Neural progenitor cell (in vitro differentiated cells): ENCODE measurements at regions not wholly inside any gene's neighbourhood (a gene's known extent, or its start where the extent isn't known, plus 50 kb on each side); places are given as distances from the start of the nearest gene placed in this dataset.

Source experiments
- EZH2phosphoT487 ChIP-seq: fragments of 200-600 bp; sonication (generic); IDR thresholded peaks from 2 replicates; pipeline ENCODE4 v1.6.1; 2017; ENCODE audit warnings: antibody characterized with exemption
- TF ChIP-seq, protein P1 (sequence below): fragments of 200-600 bp; sonication (generic); IDR thresholded peaks from 2 replicates; pipeline ENCODE4 v1.5.1; 2017; ENCODE audit warnings: antibody characterized with exemption, mild to moderate bottlenecking

DNA sequence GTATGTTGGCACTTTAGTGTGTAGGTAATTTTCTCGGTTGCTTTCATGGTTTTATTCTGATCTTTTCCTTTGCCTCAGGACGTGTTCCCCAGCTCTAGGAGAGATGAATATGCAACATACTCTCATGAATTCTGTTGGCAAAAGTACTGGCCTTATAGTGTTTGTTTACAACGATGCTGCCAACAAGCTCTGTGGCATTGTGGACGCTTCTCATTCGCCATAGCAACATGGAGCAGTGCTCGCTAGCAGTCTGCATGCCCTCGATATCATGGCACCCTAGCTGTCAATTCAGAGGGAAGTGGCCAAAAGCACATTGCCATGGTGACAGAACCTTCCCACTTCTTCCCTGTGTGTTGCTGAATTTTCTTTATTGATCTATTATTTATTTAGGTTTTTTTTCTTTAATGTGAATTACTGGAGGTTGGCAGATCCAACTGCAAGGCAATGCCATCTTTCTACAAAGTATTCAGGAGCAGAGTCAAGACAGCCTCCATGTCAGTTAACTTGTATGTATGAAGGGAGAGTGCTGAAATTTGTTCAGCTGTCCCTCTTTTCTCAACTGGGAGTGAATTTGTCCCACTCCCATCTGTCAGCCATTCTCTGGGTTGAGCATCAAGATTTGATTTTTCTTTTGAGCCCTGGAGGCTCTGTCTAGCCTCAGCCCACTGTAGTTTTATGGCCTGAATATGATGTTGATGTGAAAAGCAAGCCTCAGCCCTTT is 224.9 kb upstream of the VCX3A start:
- TF ChIP-seq, protein P1, sequence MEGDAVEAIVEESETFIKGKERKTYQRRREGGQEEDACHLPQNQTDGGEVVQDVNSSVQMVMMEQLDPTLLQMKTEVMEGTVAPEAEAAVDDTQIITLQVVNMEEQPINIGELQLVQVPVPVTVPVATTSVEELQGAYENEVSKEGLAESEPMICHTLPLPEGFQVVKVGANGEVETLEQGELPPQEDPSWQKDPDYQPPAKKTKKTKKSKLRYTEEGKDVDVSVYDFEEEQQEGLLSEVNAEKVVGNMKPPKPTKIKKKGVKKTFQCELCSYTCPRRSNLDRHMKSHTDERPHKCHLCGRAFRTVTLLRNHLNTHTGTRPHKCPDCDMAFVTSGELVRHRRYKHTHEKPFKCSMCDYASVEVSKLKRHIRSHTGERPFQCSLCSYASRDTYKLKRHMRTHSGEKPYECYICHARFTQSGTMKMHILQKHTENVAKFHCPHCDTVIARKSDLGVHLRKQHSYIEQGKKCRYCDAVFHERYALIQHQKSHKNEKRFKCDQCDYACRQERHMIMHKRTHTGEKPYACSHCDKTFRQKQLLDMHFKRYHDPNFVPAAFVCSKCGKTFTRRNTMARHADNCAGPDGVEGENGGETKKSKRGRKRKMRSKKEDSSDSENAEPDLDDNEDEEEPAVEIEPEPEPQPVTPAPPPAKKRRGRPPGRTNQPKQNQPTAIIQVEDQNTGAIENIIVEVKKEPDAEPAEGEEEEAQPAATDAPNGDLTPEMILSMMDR: no peak
- no peak for TF ChIP-seq EZH2phosphoT487
